ENCODE measurements at regions not wholly inside any gene's neighbourhood (a gene's known extent, or its start where the extent isn't known, plus 50 kb on each side); places are given as distances from the start of the nearest gene placed in this dataset.

DNA sequence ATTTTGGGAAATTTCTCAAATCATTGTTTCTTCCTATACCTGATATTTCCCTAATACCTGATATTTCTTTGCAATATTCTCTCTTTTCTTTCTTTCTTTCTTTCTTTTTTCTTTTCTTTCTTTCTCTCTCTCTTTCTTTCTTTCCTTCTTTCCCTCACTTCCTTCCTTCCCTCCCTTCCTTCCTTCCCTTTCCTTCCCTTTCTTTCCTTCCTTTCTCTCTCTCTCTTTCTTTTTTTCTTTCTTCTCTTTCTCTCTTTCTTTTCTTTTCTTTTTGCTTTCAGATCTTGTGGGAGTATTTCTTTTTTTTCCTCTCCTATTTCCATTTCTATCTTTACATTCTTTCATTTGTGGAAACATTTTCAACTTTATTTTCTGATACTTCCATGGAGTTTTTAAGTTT lies 76.1 kb upstream of the ANKEF1 start:
- H3K4me1 Mint-ChIP-seq (ENCODE audit: low read depth) = no peaks in the 10 kb centered on the region

GRCh38 chr20:9955646-9956045 lies 79.1 kb upstream of the ANKEF1 start:
- intact Hi-C loops (cut with DNase I, micrococcal nuclease) = no loop called here
- no peak overlapping the region for H3K27ac ChIP-seq (ENCODE audit: low read depth in 1 of 2, low read length in 2 of 2)
- no peaks in the 10 kb centered on the region for H3K4me1 Mint-ChIP-seq (ENCODE audit: low read depth)
- no peak overlapping the region for H3K27ac Mint-ChIP-seq
- no peaks in the 10 kb centered on the region for H3K9me3 Mint-ChIP-seq
- peaks cover 26% of the 10 kb centered on the region for H3K27me3 Mint-ChIP-seq
- no peak for ATAC-seq (ENCODE audit: poor library complexity)
- H3K4me3 ChIP-seq (ENCODE audit: low read length) = no peak overlapping the region
- ChIA-PET CTCF (interaction anchor here (1.2 kb wide), 1 partner anchor 10 kb away, joined by 3 read pairs; no protein-coding TSS in a partner anchor), POLR2A (no interaction called here)
- no peak for DNase-seq
- no peaks in the 10 kb centered on the region for H3K4me1 ChIP-seq (ENCODE audit: insufficient read depth, low read length)
- H3K27me3 ChIP-seq (ENCODE audit: control insufficient read depth in 1 of 2, insufficient read depth in 2 of 2, low read length in 2 of 2) = peaks cover 0 to 3% of the 10 kb centered on the region in 2 experiments
- TF ChIP-seq, protein P1, sequence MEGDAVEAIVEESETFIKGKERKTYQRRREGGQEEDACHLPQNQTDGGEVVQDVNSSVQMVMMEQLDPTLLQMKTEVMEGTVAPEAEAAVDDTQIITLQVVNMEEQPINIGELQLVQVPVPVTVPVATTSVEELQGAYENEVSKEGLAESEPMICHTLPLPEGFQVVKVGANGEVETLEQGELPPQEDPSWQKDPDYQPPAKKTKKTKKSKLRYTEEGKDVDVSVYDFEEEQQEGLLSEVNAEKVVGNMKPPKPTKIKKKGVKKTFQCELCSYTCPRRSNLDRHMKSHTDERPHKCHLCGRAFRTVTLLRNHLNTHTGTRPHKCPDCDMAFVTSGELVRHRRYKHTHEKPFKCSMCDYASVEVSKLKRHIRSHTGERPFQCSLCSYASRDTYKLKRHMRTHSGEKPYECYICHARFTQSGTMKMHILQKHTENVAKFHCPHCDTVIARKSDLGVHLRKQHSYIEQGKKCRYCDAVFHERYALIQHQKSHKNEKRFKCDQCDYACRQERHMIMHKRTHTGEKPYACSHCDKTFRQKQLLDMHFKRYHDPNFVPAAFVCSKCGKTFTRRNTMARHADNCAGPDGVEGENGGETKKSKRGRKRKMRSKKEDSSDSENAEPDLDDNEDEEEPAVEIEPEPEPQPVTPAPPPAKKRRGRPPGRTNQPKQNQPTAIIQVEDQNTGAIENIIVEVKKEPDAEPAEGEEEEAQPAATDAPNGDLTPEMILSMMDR (IDR thresholded peaks at IDR 0.05) = no peak
- no peaks in the 10 kb centered on the region for H3K36me3 ChIP-seq (ENCODE audit: insufficient read depth, low read length)
- H3K4me3 Mint-ChIP-seq = no peak overlapping the region
- H3K9me3 ChIP-seq (ENCODE audit: control insufficient read depth in 1 of 2, insufficient read depth in 1 of 2, low read length in 2 of 2) = no peaks in the 10 kb centered on the region
- H3K36me3 Mint-ChIP-seq (ENCODE audit: low read depth) = no peaks in the 10 kb centered on the region

More for the DNA sequence above, 76.1 kb upstream of the ANKEF1 start:
- Mint-ChIP-seq H3K27me3 (peaks cover 27% of the 10 kb centered on the region), H3K36me3 (ENCODE audit: low read depth) (no peaks in the 10 kb centered on the region), H3K27ac (no peak overlapping the region), H3K9me3 (no peaks in the 10 kb centered on the region), H3K4me3 (no peak overlapping the region)
- H3K27ac ChIP-seq (ENCODE audit: low read depth in 1 of 2, low read length in 2 of 2) = no peak overlapping the region
- POLR2A ChIA-PET = no interaction called here
- intact Hi-C loops (cut with DNase I, micrococcal nuclease) = no loop called here
- peaks cover 0 to 7% of the 10 kb centered on the region in 2 experiments for H3K27me3 ChIP-seq (ENCODE audit: control insufficient read depth in 1 of 2, insufficient read depth in 2 of 2, low read length in 2 of 2)
- CTCF ChIA-PET = no interaction called here
- ATAC-seq (ENCODE audit: poor library complexity) (no peak), DNase-seq (no peak)
- TF ChIP-seq, protein P1 (IDR thresholded peaks at IDR 0.05) = no peak
- H3K36me3 ChIP-seq (ENCODE audit: insufficient read depth, low read length) = no peaks in the 10 kb centered on the region
- H3K4me1 ChIP-seq (ENCODE audit: insufficient read depth, low read length) = no peaks in the 10 kb centered on the region
- H3K9me3 ChIP-seq (ENCODE audit: control insufficient read depth in 1 of 2, insufficient read depth in 1 of 2, low read length in 2 of 2) = no peaks in the 10 kb centered on the region
- H3K4me3 ChIP-seq (ENCODE audit: low read length) = no peak overlapping the region

DNA sequence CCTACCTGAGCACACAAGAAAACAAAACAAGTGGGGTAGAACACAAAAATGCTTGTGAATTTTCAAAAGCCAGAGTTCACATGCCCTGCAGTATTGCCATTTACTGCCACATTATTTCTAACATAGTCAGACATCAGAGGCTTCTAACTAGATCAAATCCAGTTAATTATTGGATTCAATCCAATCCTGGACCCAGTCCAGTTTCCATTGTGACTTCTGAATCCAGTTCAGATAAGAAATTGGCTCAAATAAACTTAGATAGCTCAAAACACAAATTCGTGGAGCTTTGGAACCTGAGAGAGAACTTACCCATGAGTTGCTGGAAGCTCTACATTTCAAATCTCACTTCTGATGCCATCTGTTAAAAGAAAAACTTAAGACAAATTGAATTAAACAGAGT lies 85.2 kb upstream of the ANKEF1 start:
- intact Hi-C loops (cut with DNase I, micrococcal nuclease) = no loop called here
- CTCF ChIA-PET = no interaction called here
- Histone ChIP-seq H3K36me3 (ENCODE audit: insufficient read depth, low read length) (no peaks in the 10 kb centered on the region), H3K9me3 (ENCODE audit: control insufficient read depth in 1 of 2, insufficient read depth in 1 of 2, low read length in 2 of 2) (no peaks in the 10 kb centered on the region), H3K27ac (ENCODE audit: low read depth in 1 of 2, low read length in 2 of 2) (no peak overlapping the region), H3K4me1 (ENCODE audit: insufficient read depth, low read length) (no peaks in the 10 kb centered on the region), H3K27me3 (ENCODE audit: control insufficient read depth in 1 of 2, insufficient read depth in 2 of 2, low read length in 2 of 2) (peaks cover 0 to 3% of the 10 kb centered on the region in 2 experiments), H3K4me3 (ENCODE audit: low read length) (no peak overlapping the region)
- no peak overlapping the region for H3K4me3 Mint-ChIP-seq
- H3K27me3 Mint-ChIP-seq = peaks cover 20% of the 10 kb centered on the region
- POLR2A ChIA-PET = no interaction called here
- no peaks in the 10 kb centered on the region for H3K4me1 Mint-ChIP-seq (ENCODE audit: low read depth)
- DNase-seq (no peak), ATAC-seq (ENCODE audit: poor library complexity) (no peak)
- H3K36me3 Mint-ChIP-seq (ENCODE audit: low read depth) = no peaks in the 10 kb centered on the region
- no peak overlapping the region for H3K27ac Mint-ChIP-seq
- TF ChIP-seq, protein P1 (IDR thresholded peaks at IDR 0.05) = no peak
- H3K9me3 Mint-ChIP-seq = no peaks in the 10 kb centered on the region
